ENCODE measurements at regions not wholly inside any gene's neighbourhood (a gene's known extent, or its start where the extent isn't known, plus 50 kb on each side); places are given as distances from the start of the nearest gene placed in this dataset.

DNA sequence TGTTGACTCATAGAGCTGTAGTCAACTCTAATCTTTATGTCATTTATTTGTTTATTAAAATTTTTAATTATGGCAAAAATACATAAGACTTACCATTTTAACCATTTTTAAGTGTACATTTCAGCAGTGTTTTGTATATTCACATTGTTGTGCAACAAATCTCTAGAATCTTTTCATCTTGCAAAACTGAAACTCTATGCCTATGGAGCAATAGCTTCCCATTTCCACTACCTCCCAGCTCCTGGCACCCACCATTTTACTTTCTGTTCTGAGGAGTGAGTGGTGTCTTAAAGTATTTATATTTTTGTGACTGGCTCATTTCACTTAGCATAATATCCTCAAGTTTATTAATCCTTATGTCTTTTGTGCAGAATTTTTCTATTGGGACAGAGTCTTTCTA, 181.0 kb downstream of the GPAT3 start:
- Mint-ChIP-seq H3K4me1 (no peaks in the 10 kb centered on the region), H3K36me3 (ENCODE audit: low read depth) (no peaks in the 10 kb centered on the region), H3K9me3 (no peaks in the 10 kb centered on the region), H3K27ac (no peak overlapping the region), H3K27me3 (ENCODE audit: low read depth, poor library complexity) (no peaks in the 10 kb centered on the region), H3K4me3 (no peak overlapping the region)
- no peak for DNase-seq
- TF ChIP-seq, protein P1, sequence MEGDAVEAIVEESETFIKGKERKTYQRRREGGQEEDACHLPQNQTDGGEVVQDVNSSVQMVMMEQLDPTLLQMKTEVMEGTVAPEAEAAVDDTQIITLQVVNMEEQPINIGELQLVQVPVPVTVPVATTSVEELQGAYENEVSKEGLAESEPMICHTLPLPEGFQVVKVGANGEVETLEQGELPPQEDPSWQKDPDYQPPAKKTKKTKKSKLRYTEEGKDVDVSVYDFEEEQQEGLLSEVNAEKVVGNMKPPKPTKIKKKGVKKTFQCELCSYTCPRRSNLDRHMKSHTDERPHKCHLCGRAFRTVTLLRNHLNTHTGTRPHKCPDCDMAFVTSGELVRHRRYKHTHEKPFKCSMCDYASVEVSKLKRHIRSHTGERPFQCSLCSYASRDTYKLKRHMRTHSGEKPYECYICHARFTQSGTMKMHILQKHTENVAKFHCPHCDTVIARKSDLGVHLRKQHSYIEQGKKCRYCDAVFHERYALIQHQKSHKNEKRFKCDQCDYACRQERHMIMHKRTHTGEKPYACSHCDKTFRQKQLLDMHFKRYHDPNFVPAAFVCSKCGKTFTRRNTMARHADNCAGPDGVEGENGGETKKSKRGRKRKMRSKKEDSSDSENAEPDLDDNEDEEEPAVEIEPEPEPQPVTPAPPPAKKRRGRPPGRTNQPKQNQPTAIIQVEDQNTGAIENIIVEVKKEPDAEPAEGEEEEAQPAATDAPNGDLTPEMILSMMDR (IDR thresholded peaks at IDR 0.05), result no peak

DNA sequence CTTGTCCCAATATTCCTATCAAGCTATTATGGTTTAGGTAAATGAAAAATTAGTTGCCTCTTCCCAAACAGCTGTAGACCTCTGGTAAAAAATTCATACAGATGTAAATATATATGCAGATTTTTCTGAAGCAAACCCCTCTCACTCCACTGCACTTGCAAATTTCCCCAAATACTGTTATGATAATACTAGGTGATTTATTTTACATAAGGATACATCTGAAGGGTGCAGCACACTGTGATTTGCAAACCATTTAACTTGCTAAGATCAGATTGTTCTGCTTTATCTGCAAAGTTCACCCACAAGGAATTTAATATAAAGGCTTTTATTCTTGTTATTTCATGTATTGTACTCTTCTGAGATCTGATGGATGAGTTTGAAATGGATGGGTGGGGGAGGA, 177.0 kb downstream of the GPAT3 start:
- no peak overlapping the region for H3K4me3 Mint-ChIP-seq
- no peaks in the 10 kb centered on the region for H3K36me3 Mint-ChIP-seq (ENCODE audit: low read depth)
- H3K27me3 Mint-ChIP-seq (ENCODE audit: low read depth, poor library complexity), result no peaks in the 10 kb centered on the region
- H3K9me3 Mint-ChIP-seq, result no peaks in the 10 kb centered on the region
- H3K4me1 Mint-ChIP-seq, result peaks cover 8% of the 10 kb centered on the region
- H3K27ac Mint-ChIP-seq, result no peak overlapping the region
- TF ChIP-seq, protein P1 (IDR thresholded peaks at IDR 0.05), result no peak
- DNase-seq, result no peak

DNA sequence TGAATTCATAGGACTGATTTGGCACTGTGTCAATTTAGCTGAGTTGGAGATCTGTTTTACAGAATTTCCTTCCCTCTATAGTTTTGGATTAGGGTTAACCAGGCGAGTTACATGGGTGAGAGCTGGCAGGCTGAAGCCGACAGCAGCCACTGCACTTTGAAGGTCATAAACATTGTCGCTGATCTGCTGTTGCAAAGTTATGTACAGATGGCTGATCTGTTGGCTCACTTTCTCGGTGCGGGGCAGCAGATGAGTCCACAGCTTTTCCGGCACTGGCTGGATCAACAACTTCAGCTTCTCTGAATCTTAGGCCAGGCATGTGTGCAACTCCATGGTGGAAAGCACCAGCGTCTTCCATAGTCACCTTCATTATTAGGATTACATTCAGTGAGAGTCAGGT, 173.7 kb downstream of the GPAT3 start:
- no peaks in the 10 kb centered on the region for H3K9me3 Mint-ChIP-seq
- peaks cover 20% of the 10 kb centered on the region for H3K4me1 Mint-ChIP-seq
- TF ChIP-seq, protein P1 (IDR thresholded peaks at IDR 0.05), result no peak
- peak; percentile 5 for DNase-seq
- peaks cover 2% of the 10 kb centered on the region for H3K27me3 Mint-ChIP-seq (ENCODE audit: low read depth, poor library complexity)
- H3K27ac Mint-ChIP-seq, result no peak overlapping the region
- no peaks in the 10 kb centered on the region for H3K36me3 Mint-ChIP-seq (ENCODE audit: low read depth)
- H3K4me3 Mint-ChIP-seq, result no peak overlapping the region

DNA sequence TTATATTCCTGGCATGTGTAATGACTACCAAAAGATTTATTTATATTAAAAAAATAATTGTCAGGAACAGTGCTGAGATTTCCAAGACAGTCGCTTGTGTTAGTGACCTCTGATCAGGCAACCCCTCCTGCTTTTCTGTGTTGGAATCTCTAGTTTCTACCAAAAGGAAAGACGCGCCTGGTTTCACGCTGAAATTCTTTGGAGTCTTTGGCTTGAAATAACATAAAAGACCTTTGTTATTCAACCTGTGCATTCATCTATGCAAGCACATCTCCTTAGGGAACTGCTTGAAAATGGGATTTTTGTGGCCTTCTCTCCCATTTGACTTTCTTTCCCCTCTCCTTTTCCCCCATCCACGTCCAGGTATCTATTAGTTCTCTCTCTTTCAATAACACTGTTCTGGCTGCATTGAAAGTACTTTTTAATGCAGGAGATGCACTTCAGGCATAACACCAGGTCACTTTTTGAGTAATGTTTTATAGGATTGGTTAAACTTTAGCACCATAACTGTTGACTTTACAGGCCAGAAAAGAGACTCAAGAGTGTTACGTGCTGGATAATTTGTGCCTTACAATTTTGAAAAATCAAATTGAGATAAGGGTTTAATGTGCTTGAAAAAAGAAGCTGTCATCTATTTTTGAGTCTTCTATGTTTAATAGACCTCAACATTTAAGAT, 172.7 kb downstream of the GPAT3 start:
- H3K27ac Mint-ChIP-seq, result peak overlapping the region; percentile 58
- H3K4me3 Mint-ChIP-seq, result no peak overlapping the region
- H3K36me3 Mint-ChIP-seq (ENCODE audit: low read depth), result no peaks in the 10 kb centered on the region

DNA sequence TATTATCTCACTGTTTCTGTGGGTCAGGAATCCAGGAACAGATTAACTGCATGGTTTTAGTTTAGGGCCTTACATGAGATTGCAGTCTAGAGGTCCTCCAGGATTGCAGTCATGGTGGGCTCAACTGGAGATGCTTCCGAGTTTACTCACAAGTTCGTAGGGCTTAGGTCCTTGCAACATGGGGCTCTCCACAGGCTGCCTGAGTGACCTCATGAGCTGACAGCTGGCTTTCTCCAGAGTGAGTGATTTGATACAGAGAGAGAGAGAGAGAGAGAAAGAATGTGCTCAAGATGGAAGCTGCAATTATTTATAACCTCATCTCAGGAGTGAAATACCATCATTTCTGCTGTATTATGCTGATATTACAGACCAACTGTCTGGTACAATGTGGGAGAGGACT, 168.9 kb downstream of the GPAT3 start:
- no peak for DNase-seq
- H3K27me3 Mint-ChIP-seq (ENCODE audit: low read depth, poor library complexity), result peaks cover 2% of the 10 kb centered on the region
- TF ChIP-seq, protein P1 (IDR thresholded peaks at IDR 0.05), result no peak
- no peak overlapping the region for H3K27ac Mint-ChIP-seq
- H3K4me1 Mint-ChIP-seq, result peaks cover 20% of the 10 kb centered on the region
- H3K4me3 Mint-ChIP-seq, result no peak overlapping the region
- H3K9me3 Mint-ChIP-seq, result peaks cover 15% of the 10 kb centered on the region
- no peaks in the 10 kb centered on the region for H3K36me3 Mint-ChIP-seq (ENCODE audit: low read depth)

More for the DNA sequence above, 172.7 kb downstream of the GPAT3 start:
- Mint-ChIP-seq H3K27me3 (ENCODE audit: low read depth, poor library complexity) (peaks cover 2% of the 10 kb centered on the region), H3K4me1 (peaks cover 20% of the 10 kb centered on the region), H3K9me3 (no peaks in the 10 kb centered on the region)
- TF ChIP-seq, protein P1 (IDR thresholded peaks at IDR 0.05), result no peak
- DNase-seq, result no peak

DNA sequence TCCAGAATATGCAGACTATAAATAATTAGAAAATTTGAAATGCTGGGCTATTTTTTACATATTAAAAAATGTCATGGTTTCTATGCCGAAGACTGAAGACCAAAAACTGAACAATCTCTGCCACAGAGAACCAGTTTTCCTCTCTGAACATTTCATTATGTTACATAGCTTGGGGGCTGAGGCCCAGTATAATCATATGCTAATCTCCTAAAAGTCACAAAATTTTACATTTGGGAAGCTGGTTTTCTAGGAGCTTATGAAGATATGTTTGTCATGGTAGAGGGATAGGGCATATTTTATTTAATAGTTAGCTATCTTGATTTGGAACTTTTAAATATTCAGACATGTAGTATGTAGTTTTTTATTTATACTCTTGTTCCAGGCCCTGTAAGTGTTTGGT, 167.8 kb downstream of the GPAT3 start:
- H3K27me3 Mint-ChIP-seq (ENCODE audit: low read depth, poor library complexity), result peaks cover 2% of the 10 kb centered on the region
- H3K4me1 Mint-ChIP-seq, result peaks cover 18% of the 10 kb centered on the region
- no peak for DNase-seq
- H3K4me3 Mint-ChIP-seq, result no peak overlapping the region
- H3K27ac Mint-ChIP-seq, result no peak overlapping the region
- TF ChIP-seq, protein P1 (IDR thresholded peaks at IDR 0.05), result no peak
- H3K9me3 Mint-ChIP-seq, result peaks cover 15% of the 10 kb centered on the region
- no peaks in the 10 kb centered on the region for H3K36me3 Mint-ChIP-seq (ENCODE audit: low read depth)
